ENCODE measurements at regions not wholly inside any gene's neighbourhood (a gene's known extent, or its start where the extent isn't known, plus 50 kb on each side); places are given as distances from the start of the nearest gene placed in this dataset.

GRCh38 chr2:136651456-136652010, 113.8 kb upstream of the THSD7B start:
- in situ Hi-C loops (cut with MboI): no loop called here
- H3K4me3 ChIP-seq: no peak overlapping the region
- RAD21 ChIA-PET (ENCODE audit: unreplicated experiment): no interaction called here
- no TSS peak for BruUV-seq (replicated peaks)
- no peaks in the 10 kb centered on the region for H3K79me2 ChIP-seq (ENCODE audit: control insufficient read depth, insufficient read depth, low read length)
- no peak overlapping the region for H3K4me2 ChIP-seq (ENCODE audit: control insufficient read depth, insufficient read depth)
- TF ChIP-seq IRF4 (IDR thresholded peaks at IDR 0.05; ENCODE audit: low read depth, low read length) (no peak), PAX5 (IDR thresholded peaks at IDR 0.05; ENCODE audit: borderline replicate concordance, low read depth, low read length) (no peak), ZNF207 (IDR thresholded peaks at IDR 0.05; ENCODE audit: borderline replicate concordance) (no peak), PKNOX1 (IDR thresholded peaks at IDR 0.05) (no peak), KDM1A (IDR thresholded peaks at IDR 0.05; ENCODE audit: borderline replicate concordance) (no peak), ETV6 (conservative IDR thresholded peaks at IDR 0.05 in 1 of 2, IDR thresholded peaks at IDR 0.05 in 1 of 2; ENCODE audit: borderline replicate concordance in 1 of 2, low read depth in 1 of 2) (no peak), CREB1 (IDR thresholded peaks at IDR 0.05; ENCODE audit: low read depth) (no peak), CHD2 (IDR thresholded peaks at IDR 0.05; ENCODE audit: borderline replicate concordance, low read depth, low read length) (no peak), BHLHE40 (IDR thresholded peaks at IDR 0.05; ENCODE audit: borderline replicate concordance in 1 of 2, low read depth in 2 of 2, low read length in 1 of 2) (no peak)
- no peaks in the 10 kb centered on the region for H3K4me1 ChIP-seq (ENCODE audit: control insufficient read depth, insufficient read depth, low read length)
- H3K9me3 ChIP-seq (replicated peaks; ENCODE audit: control insufficient read depth, insufficient read depth, low read length): no peaks in the 10 kb centered on the region
- POLR2A ChIA-PET: interaction anchor here (0.8 kb wide), 1 partner anchor 148 kb away, joined by 3 read pairs; no protein-coding TSS in a partner anchor
- intact Hi-C loops (cut with micrococcal nuclease; ENCODE audit: unreplicated experiment): no loop called here
- CTCF ChIA-PET: no interaction called here
- H3K27me3 ChIP-seq (replicated peaks in 1 of 2; ENCODE audit: control insufficient read depth in 2 of 2, insufficient read depth in 2 of 2, low read length in 1 of 2): no peaks in the 10 kb centered on the region
- ATAC-seq (no peak), FAIRE-seq (no peak), DNase-seq (ENCODE audit: low read depth, low spot score) (no peak)
- H3K9ac ChIP-seq (ENCODE audit: control insufficient read depth, insufficient read depth, low read length): no peak overlapping the region
- H3K27ac ChIP-seq (ENCODE audit: control insufficient read depth, insufficient read depth): no peak overlapping the region
- H4K20me1 ChIP-seq (ENCODE audit: control insufficient read depth, insufficient read depth): no peaks in the 10 kb centered on the region
- WGBS (ENCODE audit: insufficient coverage, insufficient replicate concordance, low lambda C conversion rate, missing lambda C conversion rate): 38% methylated on average over 3 of the region's 3 CpGs
- H2AFZ ChIP-seq (ENCODE audit: control insufficient read depth, low read depth, low read length): no peak overlapping the region
- no peaks in the 10 kb centered on the region for H3K36me3 ChIP-seq (ENCODE audit: control insufficient read depth in 2 of 2, insufficient read depth in 2 of 2, low read length in 1 of 2)
- SMC1A ChIA-PET (ENCODE audit: uncharacterized antibody, unreplicated experiment): no interaction called here

All from GM12878 (cell line).